ENCODE measurements at regions not wholly inside any gene's neighbourhood (a gene's known extent, or its start where the extent isn't known, plus 50 kb on each side); places are given as distances from the start of the nearest gene placed in this dataset.

GRCh38 chr15:79373113-79373512 lies 59.0 kb upstream of the MINAR1 start:
- no peak overlapping the region for H3K4me3 ChIP-seq (ENCODE audit: low read depth in 1 of 2, low read length in 2 of 2)
- H3K9me3 ChIP-seq (ENCODE audit: insufficient read depth, low read length, severe bottlenecking) = no peaks in the 10 kb centered on the region
- H3K9ac ChIP-seq (ENCODE audit: low read depth, low read length) = no peak overlapping the region
- no peaks in the 10 kb centered on the region for H3K4me1 ChIP-seq (ENCODE audit: insufficient read depth, low read length)
- ATAC-seq (ENCODE audit: insufficient read depth, low read depth) = no peak
- H3K36me3 ChIP-seq (ENCODE audit: insufficient read depth, low read length) = no peaks in the 10 kb centered on the region
- no peaks in the 10 kb centered on the region for H3K79me2 ChIP-seq (ENCODE audit: insufficient read depth, low read length)
- H4K20me1 ChIP-seq (ENCODE audit: insufficient read depth, low read length) = no peaks in the 10 kb centered on the region
- DNase-seq = no peak
- H3K27ac ChIP-seq (ENCODE audit: low read length) = no peak overlapping the region
- TF ChIP-seq EZH2 (IDR thresholded peaks at IDR 0.05; ENCODE audit: borderline replicate concordance, low read depth, low read length, severe bottlenecking) = no peak
- no peak for TF ChIP-seq CTCF (IDR thresholded peaks at IDR 0.05; ENCODE audit: borderline replicate concordance, extremely low read depth, low read length, poor library complexity, severe bottlenecking)
- H2AFZ ChIP-seq (ENCODE audit: low read depth, low read length) = no peak overlapping the region
- H3K4me2 ChIP-seq (ENCODE audit: insufficient read depth, low read length) = no peak overlapping the region
- H3K27me3 ChIP-seq (ENCODE audit: insufficient read depth, low read length, poor library complexity) = no peaks in the 10 kb centered on the region

- no peaks in the 10 kb centered on the region for H3K36me3 ChIP-seq (ENCODE audit: insufficient read depth, low read length)
- TF ChIP-seq EZH2 (IDR thresholded peaks at IDR 0.05; ENCODE audit: borderline replicate concordance, low read depth, low read length, severe bottlenecking) = no peak
- TF ChIP-seq CTCF (IDR thresholded peaks at IDR 0.05; ENCODE audit: borderline replicate concordance, extremely low read depth, low read length, poor library complexity, severe bottlenecking) = no peak
- H3K4me1 ChIP-seq (ENCODE audit: insufficient read depth, low read length) = no peaks in the 10 kb centered on the region
- H4K20me1 ChIP-seq (ENCODE audit: insufficient read depth, low read length) = no peaks in the 10 kb centered on the region
- H3K27me3 ChIP-seq (ENCODE audit: insufficient read depth, low read length, poor library complexity) = no peaks in the 10 kb centered on the region
- no peak overlapping the region for H3K4me3 ChIP-seq (ENCODE audit: low read depth in 1 of 2, low read length in 2 of 2)
- no peak overlapping the region for H3K9ac ChIP-seq (ENCODE audit: low read depth, low read length)
- no peak overlapping the region for H3K27ac ChIP-seq (ENCODE audit: low read length)
- no peak overlapping the region for H2AFZ ChIP-seq (ENCODE audit: low read depth, low read length)
- ATAC-seq (ENCODE audit: insufficient read depth, low read depth) = no peak
- H3K4me2 ChIP-seq (ENCODE audit: insufficient read depth, low read length) = no peak overlapping the region
- no peaks in the 10 kb centered on the region for H3K9me3 ChIP-seq (ENCODE audit: insufficient read depth, low read length, severe bottlenecking)
- no peaks in the 10 kb centered on the region for H3K79me2 ChIP-seq (ENCODE audit: insufficient read depth, low read length)
- no peak for DNase-seq
Measured at GRCh38 chr15:79373728-79374127, 58.4 kb upstream of the MINAR1 start.

DNA sequence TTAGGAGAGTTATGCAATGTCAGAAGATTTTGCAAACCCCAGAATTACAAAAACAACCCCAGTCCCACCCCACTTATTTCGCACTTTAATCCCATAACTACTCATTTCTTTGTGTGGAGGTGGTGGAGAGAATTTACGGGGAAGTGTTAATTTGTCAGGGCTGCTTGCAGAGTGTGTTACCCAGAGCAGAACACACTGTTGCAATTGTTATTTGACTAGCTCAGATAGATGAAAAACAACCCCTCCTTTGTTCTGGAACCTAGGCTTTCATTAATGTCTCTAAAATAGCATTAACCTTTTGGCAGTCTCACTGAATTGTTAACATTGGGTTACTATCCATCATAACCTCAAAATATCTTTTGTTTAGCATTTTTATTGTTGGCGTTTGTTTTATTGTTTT lies 55.8 kb upstream of the MINAR1 start:
- no peaks in the 10 kb centered on the region for H3K36me3 ChIP-seq (ENCODE audit: insufficient read depth, low read length)

More for the DNA sequence above, 55.8 kb upstream of the MINAR1 start:
- Histone ChIP-seq H3K79me2 (ENCODE audit: insufficient read depth, low read length) (no peaks in the 10 kb centered on the region), H3K9me3 (ENCODE audit: insufficient read depth, low read length, severe bottlenecking) (no peaks in the 10 kb centered on the region), H3K27ac (ENCODE audit: low read length) (no peak overlapping the region), H3K4me2 (ENCODE audit: insufficient read depth, low read length) (no peak overlapping the region), H3K4me3 (ENCODE audit: low read depth in 1 of 2, low read length in 2 of 2) (no peak overlapping the region), H4K20me1 (ENCODE audit: insufficient read depth, low read length) (no peaks in the 10 kb centered on the region), H3K4me1 (ENCODE audit: insufficient read depth, low read length) (no peaks in the 10 kb centered on the region), H3K27me3 (ENCODE audit: insufficient read depth, low read length, poor library complexity) (no peaks in the 10 kb centered on the region), H3K9ac (ENCODE audit: low read depth, low read length) (no peak overlapping the region), H2AFZ (ENCODE audit: low read depth, low read length) (no peak overlapping the region)
- DNase-seq (no peak), ATAC-seq (ENCODE audit: insufficient read depth, low read depth) (no peak)
- TF ChIP-seq EZH2 (IDR thresholded peaks at IDR 0.05; ENCODE audit: borderline replicate concordance, low read depth, low read length, severe bottlenecking) = no peak
- TF ChIP-seq CTCF (IDR thresholded peaks at IDR 0.05; ENCODE audit: borderline replicate concordance, extremely low read depth, low read length, poor library complexity, severe bottlenecking) = no peak
